OCI-LY3 (cell line): ENCODE measurements at regions not wholly inside any gene's neighbourhood (a gene's known extent, or its start where the extent isn't known, plus 50 kb on each side); places are given as distances from the start of the nearest gene placed in this dataset.

Source experiments
- EZH2phosphoT487 ChIP-seq: fragments of 200-600 bp; shearing (Covaris generic); IDR thresholded peaks from 2 replicates; pipeline ENCODE4 v1.6.1; 2018; ENCODE audit warnings: antibody characterized with exemption, mixed run types, low read depth
- TF ChIP-seq, protein P1 (sequence below): fragments of 200-600, 300-600 bp; sonication (generic); IDR thresholded peaks from 2 replicates; pipeline ENCODE4 v1.5.1; 2014; ENCODE audit warnings: antibody characterized with exemption, low read length, low read depth

DNA sequence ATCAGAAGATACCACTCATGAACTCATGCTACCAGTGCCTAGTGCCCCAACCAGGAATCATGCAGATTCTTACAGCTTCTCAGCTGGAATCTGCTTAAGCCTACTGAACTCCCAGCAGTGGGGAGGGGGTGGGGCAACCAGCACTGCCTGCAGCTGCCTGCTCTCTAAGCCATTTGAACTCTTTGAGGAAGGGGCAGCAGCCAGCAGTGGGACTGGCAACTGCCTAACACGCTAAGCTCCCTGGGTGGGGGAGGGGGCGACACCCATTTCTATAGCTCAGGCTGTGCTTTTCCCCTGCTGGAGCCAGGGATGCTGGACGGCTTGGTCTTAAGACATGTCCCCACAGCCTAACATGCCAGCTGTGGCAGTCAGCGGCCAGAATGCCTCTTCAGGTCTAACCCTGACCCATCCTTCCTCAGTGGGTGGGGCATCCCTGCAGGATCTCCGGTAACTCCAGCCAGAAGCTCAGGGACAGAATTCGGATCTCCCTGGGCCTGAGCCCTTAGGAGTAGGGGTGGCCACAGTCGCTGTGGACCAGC is 889.7 kb downstream of the CDH9 start:
- TF ChIP-seq, protein P1, sequence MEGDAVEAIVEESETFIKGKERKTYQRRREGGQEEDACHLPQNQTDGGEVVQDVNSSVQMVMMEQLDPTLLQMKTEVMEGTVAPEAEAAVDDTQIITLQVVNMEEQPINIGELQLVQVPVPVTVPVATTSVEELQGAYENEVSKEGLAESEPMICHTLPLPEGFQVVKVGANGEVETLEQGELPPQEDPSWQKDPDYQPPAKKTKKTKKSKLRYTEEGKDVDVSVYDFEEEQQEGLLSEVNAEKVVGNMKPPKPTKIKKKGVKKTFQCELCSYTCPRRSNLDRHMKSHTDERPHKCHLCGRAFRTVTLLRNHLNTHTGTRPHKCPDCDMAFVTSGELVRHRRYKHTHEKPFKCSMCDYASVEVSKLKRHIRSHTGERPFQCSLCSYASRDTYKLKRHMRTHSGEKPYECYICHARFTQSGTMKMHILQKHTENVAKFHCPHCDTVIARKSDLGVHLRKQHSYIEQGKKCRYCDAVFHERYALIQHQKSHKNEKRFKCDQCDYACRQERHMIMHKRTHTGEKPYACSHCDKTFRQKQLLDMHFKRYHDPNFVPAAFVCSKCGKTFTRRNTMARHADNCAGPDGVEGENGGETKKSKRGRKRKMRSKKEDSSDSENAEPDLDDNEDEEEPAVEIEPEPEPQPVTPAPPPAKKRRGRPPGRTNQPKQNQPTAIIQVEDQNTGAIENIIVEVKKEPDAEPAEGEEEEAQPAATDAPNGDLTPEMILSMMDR: no peak
- TF ChIP-seq EZH2phosphoT487: no peak
